GM04503 (cell line): ENCODE measurements at regions not wholly inside any gene's neighbourhood (a gene's known extent, or its start where the extent isn't known, plus 50 kb on each side); places are given as distances from the start of the nearest gene placed in this dataset.

Experiments
- DNase-seq: peaks from one replicate; pipeline ENCODE4 v3.0.0-alpha.2; 2012; ENCODE audit warnings: low read depth

- no peak for DNase-seq
Observed at GRCh38 chr6:22668717-22669116, 99.4 kb downstream of the HDGFL1 start.

GRCh38 chr6:22670605-22671004 is 101.2 kb downstream of the HDGFL1 start:
- no peak for DNase-seq

- no peak for DNase-seq
Observed at GRCh38 chr6:22673474-22673873, 104.1 kb downstream of the HDGFL1 start.

GRCh38 chr6:22680950-22681349 is 111.6 kb downstream of the HDGFL1 start:
- DNase-seq, result no peak

GRCh38 chr6:22681761-22682160 is 112.4 kb downstream of the HDGFL1 start:
- no peak for DNase-seq

GRCh38 chr6:22682979-22683378 is 113.6 kb downstream of the HDGFL1 start:
- DNase-seq, result no peak

- no peak for DNase-seq
Observed at GRCh38 chr6:22690446-22690845, 121.1 kb downstream of the HDGFL1 start.

GRCh38 chr6:22694092-22694724 is 124.8 kb downstream of the HDGFL1 start:
- DNase-seq, result no peak

- DNase-seq, result no peak
Observed at GRCh38 chr6:22696481-22696880, 127.1 kb downstream of the HDGFL1 start.

- DNase-seq, result no peak
Observed at GRCh38 chr6:22697306-22697705, 127.9 kb downstream of the HDGFL1 start.

GRCh38 chr6:22699151-22699550 is 129.8 kb downstream of the HDGFL1 start:
- DNase-seq, result no peak

GRCh38 chr6:22706651-22707050 is 137.3 kb downstream of the HDGFL1 start:
- DNase-seq, result no peak

- no peak for DNase-seq
Observed at GRCh38 chr6:22708469-22708868, 139.1 kb downstream of the HDGFL1 start.

- DNase-seq, result no peak
Observed at GRCh38 chr6:22709803-22710202, 140.4 kb downstream of the HDGFL1 start.

- DNase-seq, result no peak
Observed at GRCh38 chr6:22716721-22717120, 147.4 kb downstream of the HDGFL1 start.

- no peak for DNase-seq
Observed at GRCh38 chr6:22717915-22718314, 148.5 kb downstream of the HDGFL1 start.

GRCh38 chr6:22722913-22723312 is 153.5 kb downstream of the HDGFL1 start:
- DNase-seq, result no peak

- no peak for DNase-seq
Observed at GRCh38 chr6:22726966-22727365, 157.6 kb downstream of the HDGFL1 start.

GRCh38 chr6:22727710-22728109 is 158.3 kb downstream of the HDGFL1 start:
- DNase-seq, result no peak

- DNase-seq, result no peak
Observed at GRCh38 chr6:22732176-22732970, 163.0 kb downstream of the HDGFL1 start.

GRCh38 chr6:22736740-22737139 is 167.4 kb downstream of the HDGFL1 start:
- no peak for DNase-seq

GRCh38 chr6:22737331-22737730 is 168.0 kb downstream of the HDGFL1 start:
- DNase-seq, result no peak

GRCh38 chr6:22738194-22738593 is 168.8 kb downstream of the HDGFL1 start:
- no peak for DNase-seq

GRCh38 chr6:22747571-22747970 is 178.2 kb downstream of the HDGFL1 start:
- DNase-seq, result no peak
